ENCODE measurements at regions not wholly inside any gene's neighbourhood (a gene's known extent, or its start where the extent isn't known, plus 50 kb on each side); places are given as distances from the start of the nearest gene placed in this dataset.

- no peaks in the 10 kb centered on the region for H3K27me3 ChIP-seq (replicated peaks; ENCODE audit: control insufficient read depth, insufficient read depth, low read length)
- H3K36me3 ChIP-seq (ENCODE audit: control insufficient read depth, insufficient read depth, low read length): no peaks in the 10 kb centered on the region
- no peak overlapping the region for H3K4me3 ChIP-seq (replicated peaks; ENCODE audit: low read depth, low read length)
- no peak for DNase-seq (ENCODE audit: extremely low read depth, insufficient read length)
- TF ChIP-seq CTCF (IDR thresholded peaks at IDR 0.05; ENCODE audit: insufficient read depth, low read length, poor library complexity, severe bottlenecking): no peak
These were observed 185.4 kb downstream of the LYPLAL1 start for GRCh38 chr1:219359126-219359525.

GRCh38 chr1:219358080-219358479 is 184.4 kb downstream of the LYPLAL1 start:
- Histone ChIP-seq H3K27me3 (replicated peaks; ENCODE audit: control insufficient read depth, insufficient read depth, low read length) (no peaks in the 10 kb centered on the region), H3K36me3 (ENCODE audit: control insufficient read depth, insufficient read depth, low read length) (no peaks in the 10 kb centered on the region), H3K4me3 (replicated peaks; ENCODE audit: low read depth, low read length) (no peak overlapping the region)
- no peak for TF ChIP-seq CTCF (IDR thresholded peaks at IDR 0.05; ENCODE audit: insufficient read depth, low read length, poor library complexity, severe bottlenecking)
- no peak for DNase-seq (ENCODE audit: extremely low read depth, insufficient read length)

GRCh38 chr1:219354962-219355361 is 181.3 kb downstream of the LYPLAL1 start:
- DNase-seq (ENCODE audit: extremely low read depth, insufficient read length): no peak
- H3K27me3 ChIP-seq (replicated peaks; ENCODE audit: control insufficient read depth, insufficient read depth, low read length): no peaks in the 10 kb centered on the region
- no peaks in the 10 kb centered on the region for H3K36me3 ChIP-seq (ENCODE audit: control insufficient read depth, insufficient read depth, low read length)
- TF ChIP-seq CTCF (IDR thresholded peaks at IDR 0.05; ENCODE audit: insufficient read depth, low read length, poor library complexity, severe bottlenecking): no peak
- H3K4me3 ChIP-seq (replicated peaks; ENCODE audit: low read depth, low read length): no peak overlapping the region

- Histone ChIP-seq H3K4me3 (replicated peaks; ENCODE audit: low read depth, low read length) (no peak overlapping the region), H3K27me3 (replicated peaks; ENCODE audit: control insufficient read depth, insufficient read depth, low read length) (no peaks in the 10 kb centered on the region), H3K36me3 (ENCODE audit: control insufficient read depth, insufficient read depth, low read length) (no peaks in the 10 kb centered on the region)
- TF ChIP-seq CTCF (IDR thresholded peaks at IDR 0.05; ENCODE audit: insufficient read depth, low read length, poor library complexity, severe bottlenecking): no peak
- DNase-seq (ENCODE audit: extremely low read depth, insufficient read length): no peak
These were observed 179.4 kb downstream of the LYPLAL1 start for GRCh38 chr1:219352961-219353651.

GRCh38 chr1:219350172-219350931 is 176.7 kb downstream of the LYPLAL1 start:
- Histone ChIP-seq H3K27me3 (replicated peaks; ENCODE audit: control insufficient read depth, insufficient read depth, low read length) (no peaks in the 10 kb centered on the region), H3K36me3 (ENCODE audit: control insufficient read depth, insufficient read depth, low read length) (no peaks in the 10 kb centered on the region), H3K4me3 (replicated peaks; ENCODE audit: low read depth, low read length) (no peak overlapping the region)
- DNase-seq (ENCODE audit: extremely low read depth, insufficient read length): no peak
- no peak for TF ChIP-seq CTCF (IDR thresholded peaks at IDR 0.05; ENCODE audit: insufficient read depth, low read length, poor library complexity, severe bottlenecking)

Measured in GM06990 (cell line).